OCI-M2 (cell line): ENCODE measurements at regions not wholly inside any gene's neighbourhood (a gene's known extent, or its start where the extent isn't known, plus 50 kb on each side); places are given as distances from the start of the nearest gene placed in this dataset.
"Not testable (repeated sequence)": the region's sequence is repeated elsewhere in the genome, so short reads cannot be mapped to it uniquely, and the experiment has no call there.

ENCODE experiments used
- DNase-seq: peaks from one replicate; lab custom pipeline; 2025; ENCODE audit not compliant: unreplicated experiment; lab: John Stamatoyannopoulos, UW

DNA sequence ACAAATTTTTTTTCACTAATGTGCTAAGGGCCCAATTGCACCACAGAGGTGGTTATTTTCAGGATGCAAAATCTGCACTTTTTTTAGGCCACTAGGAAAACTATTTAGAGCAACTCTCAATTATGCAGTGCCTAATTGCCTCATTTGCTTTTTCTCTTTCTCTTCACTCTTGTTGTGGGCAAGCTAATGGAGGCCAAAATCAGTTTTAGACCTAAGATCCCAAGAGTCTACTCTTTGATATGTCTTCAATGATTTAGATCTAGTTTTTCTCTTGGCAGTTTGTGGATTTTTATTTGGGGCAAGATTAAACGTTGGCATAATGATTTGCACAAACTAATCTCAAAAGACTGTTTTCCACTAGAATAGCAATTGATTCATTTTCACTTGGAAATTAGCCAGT lies 1996.9 kb downstream of the LRRC4C start:
- DNase-seq = no peak

DNA sequence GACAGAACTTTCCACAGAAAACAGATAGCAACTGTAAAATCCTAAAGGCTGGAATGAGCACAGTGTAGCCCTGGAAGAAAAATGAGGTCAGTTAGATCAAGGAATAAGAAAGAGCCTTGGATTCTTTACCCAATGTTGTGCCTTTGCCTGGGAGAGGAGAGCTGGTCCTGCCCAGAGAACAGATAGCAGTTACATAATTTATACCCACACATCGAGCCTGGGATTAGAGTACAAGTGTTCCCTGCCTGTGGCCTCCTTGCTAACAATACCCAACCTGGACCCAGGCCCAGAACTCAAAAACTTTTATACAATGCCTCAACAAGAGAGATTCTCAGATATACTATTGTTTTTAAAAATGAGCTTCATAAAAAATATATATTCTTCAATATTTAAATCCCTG lies 1998.4 kb downstream of the LRRC4C start:
- no peak for DNase-seq

DNA sequence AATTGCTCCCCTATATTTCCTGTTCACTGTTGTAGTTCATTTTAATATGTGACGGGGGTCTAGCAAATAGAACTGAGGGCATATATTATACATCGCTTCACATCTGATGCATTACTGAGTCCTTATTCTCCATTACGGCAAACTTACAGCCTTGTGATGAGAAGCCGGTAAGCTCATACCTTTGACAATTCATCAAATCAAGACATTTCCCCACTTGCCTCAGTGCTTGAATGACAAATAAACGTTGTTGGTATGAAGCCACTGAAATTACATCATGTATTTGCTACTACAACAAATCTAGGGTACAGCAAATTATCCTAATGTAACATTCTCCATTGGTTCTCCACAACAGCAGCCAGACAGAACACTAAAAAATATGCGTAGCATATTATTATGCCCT lies 1999.8 kb downstream of the LRRC4C start:
- no peak for DNase-seq

DNA sequence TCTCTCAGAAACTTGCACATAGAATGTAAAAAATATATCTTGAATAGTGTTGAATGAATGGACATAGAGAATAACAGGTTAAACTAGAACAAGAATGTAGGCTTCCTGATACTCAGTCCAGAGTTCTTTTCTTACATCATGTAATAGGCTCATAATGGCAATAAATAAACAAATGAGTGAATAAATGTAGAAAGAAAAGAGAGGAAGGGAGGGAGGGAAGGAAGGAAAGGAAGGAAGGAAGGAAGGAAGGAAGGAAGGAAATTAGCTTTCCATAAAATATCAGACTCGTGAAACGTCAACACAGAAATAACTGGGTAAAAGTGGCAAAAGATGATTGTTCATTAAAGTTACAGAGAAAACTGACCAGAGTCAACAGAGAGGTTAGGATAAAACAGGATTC lies 2001.0 kb downstream of the LRRC4C start:
- DNase-seq = no peak

DNA sequence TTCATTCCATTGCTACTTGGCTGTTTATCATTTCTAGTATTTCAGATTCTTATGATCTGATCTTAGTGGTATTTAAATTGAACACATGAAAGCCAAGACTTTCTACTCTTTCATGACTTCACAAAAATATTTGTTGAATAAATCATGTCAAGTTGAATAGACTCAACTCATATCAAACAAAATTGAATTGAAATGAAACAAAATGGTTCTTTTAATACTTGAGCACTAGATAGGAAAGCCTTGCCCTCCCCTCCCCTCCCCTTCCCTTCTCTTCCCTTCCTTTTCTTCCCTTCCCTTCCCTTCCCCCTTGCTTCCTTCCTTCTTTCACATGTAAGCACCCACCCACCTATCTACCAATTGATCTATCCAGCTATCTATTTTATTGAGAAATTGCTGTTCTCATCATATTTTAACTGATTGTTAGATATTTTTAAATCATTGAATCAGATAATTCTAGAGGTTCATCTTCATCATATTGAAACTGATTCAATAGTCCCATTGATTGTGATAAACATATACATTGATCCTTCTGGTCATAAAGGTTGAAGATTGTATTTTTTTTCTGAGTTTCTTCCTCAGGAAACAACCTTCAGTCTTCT lies 2015.9 kb downstream of the LRRC4C start:
- no peak for DNase-seq

DNA sequence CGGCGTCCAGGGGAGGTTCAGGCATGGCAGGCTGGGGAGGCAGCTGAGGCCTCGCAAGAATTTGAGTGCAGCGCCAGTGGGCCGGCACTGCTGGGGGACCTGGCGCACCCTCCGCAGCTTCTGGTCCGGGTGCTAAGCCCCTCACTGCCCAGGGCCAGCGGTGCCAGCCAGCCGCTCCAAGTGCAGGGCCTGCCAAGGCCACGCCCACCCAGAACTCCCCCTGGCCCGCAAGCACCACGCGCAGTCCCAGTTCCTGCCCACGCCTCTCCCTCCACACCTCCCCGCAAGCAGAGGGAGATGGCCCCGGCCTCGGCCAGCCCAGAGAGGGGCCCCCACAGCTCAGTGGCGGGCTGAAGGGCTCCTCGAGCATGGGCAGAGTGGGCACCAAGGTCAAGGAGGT lies 2017.3 kb downstream of the LRRC4C start:
- no peak for DNase-seq

DNA sequence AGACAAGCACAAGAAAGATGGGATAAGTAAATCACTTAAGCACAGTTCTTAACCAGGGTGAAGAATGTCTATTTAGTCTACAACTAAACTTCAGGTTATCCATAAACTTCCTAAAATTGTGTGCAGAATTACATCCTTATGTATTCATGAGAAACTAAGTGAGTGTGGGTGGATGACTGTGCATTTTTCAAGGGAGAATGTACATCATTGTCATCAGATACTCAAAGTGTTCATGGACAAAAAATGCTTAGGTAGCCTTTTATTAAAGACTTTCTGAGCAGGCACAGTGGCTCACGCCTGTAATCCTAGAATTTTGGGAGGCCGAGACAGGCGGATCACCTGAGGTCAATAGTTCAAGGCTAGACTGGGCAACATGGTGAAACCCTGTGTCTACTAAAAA lies 2023.8 kb downstream of the LRRC4C start:
- DNase-seq = no peak

DNA sequence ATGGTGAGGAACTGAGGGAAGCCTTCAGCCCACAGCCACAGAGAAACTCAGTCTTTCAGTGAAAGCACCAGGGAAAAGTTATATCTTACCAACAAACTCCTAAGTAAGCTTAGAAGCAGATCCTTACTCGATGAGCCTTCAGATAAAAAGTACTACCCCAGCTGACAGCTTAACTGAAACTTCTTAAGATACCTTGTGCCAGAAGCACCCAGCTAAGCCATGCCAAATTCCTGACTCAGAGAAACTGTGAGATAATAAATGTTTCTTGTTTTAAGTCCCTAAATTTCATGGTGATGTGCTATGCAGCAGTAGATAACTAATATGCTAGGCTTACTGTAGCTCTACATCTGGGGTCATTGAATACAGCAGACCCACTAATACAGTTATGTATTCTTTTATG lies 2025.0 kb downstream of the LRRC4C start:
- DNase-seq = no peak

DNA sequence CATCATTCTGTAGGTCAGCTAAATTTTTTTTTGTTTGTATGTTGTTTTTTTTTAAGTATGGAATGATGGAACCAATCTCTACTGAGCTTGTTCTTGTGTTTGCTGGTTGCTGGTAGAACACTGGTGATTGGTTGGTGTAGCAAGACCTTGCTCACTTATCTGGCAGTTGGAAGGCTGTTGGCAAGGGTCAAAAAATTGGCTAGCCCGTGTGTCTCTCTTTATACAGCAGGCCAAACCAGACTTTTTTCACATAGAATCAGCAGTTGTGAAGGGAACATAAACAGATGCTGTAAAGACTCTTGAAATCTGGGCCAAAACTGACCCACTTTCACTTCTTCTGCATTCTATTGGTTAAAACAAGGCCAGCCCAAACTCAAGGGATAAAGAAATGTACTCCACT lies 2026.5 kb downstream of the LRRC4C start:
- DNase-seq = no peak

DNA sequence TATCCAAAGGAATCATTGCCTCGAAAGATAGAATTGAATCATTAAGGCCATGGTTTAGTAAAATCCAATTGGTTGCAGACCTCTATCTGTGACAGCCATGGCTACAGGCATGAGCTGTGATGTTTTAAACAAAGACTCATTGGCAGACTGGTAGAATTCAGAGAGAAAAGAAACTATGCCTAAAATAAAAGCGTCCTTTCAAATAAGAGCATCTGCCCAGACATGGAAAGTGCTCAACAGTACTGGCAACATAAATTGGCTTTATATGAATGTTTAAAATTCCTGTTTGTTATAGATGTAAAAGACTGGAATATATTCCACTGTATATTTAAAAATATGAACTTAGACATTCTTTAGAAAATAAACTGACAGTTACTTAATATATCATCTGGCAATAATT lies 2034.2 kb downstream of the LRRC4C start:
- DNase-seq = no peak

DNA sequence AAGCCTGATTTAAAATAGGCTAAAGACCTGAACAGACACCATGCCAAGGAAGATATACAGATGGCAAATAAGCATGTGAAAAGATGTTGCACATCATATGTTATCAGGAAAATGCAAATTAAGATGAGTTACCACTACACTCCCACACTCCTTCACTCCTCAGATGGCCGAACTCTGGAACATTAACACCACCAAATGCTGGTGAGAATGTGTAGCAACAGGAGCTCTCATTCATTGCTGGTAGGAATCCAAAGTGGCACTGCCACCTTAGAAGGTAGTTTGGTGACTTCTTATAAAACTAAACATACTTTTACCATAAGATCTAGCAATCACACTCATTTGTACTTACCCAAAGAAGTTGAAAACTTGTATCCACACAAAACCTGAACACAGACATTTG lies 2047.3 kb downstream of the LRRC4C start:
- DNase-seq = no peak

DNA sequence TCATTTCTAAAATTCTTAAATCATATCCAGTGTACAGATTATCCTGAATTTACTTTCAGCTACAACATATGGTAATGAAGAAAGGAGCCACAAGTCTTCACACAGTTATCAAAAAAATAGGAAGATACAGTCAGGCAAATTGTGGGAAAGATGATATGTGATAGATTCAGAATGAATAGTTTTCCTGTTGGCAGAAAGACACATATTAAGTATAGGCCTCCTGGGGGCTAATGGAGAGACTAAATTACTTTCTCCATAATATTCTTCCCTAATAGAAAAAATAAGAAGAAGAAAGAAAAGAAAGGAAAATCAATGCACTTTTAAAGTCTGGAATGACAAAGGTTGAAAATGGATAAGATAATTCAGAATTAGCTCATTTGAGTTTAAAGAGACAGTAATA lies 2073.5 kb downstream of the LRRC4C start:
- no peak for DNase-seq

DNA sequence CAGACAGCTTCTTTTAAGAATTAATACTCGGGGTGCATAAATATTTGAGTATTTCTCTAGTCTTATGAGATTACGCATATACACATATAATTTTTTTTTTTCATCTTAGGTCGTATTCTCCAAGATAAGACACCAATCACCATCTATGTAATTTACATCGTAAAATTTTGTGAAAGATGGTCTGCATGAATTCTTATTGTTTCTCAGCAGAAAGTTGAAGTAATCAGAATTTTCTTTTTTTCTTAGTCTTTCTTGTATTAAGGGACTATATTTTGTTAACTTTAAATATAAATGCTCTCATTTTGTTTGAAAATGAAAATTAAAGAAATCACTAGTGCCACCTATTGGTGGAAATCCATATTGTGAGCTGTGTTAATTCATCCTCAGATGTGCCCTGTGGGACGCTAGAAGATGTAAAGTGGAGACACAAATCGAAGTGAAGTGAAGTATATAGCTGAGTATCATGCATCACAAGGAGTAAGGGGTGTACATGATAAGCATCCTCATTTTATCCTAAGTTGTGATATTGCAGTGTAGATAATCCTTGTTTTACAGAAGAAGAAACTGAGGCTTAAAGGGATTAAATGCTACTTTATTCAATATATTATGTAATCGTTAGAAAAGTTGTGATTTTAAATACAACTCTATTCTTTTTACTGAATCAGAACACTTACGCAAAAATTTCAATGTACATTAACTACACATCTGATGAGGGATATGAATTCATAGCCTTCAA lies 2084.3 kb downstream of the LRRC4C start:
- no peak for DNase-seq

DNA sequence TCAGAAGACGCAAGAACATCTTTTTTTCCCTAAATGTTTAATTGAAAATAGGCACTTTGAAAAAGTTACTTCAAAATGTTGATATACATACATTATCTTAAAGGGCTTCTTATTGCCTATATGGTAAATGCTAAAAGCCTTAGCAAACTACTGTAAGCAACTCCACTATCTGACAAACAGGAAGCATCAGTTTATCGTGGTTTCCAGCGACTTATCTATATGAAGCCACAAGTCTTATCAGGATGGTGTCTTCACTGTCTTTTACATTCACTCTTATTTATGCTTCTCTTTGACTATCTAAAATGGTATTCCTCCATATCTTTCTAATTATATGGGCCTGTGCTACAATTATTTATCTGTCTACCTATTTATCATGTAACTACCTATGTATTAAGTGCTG lies 2091.9 kb downstream of the LRRC4C start:
- DNase-seq = no peak

DNA sequence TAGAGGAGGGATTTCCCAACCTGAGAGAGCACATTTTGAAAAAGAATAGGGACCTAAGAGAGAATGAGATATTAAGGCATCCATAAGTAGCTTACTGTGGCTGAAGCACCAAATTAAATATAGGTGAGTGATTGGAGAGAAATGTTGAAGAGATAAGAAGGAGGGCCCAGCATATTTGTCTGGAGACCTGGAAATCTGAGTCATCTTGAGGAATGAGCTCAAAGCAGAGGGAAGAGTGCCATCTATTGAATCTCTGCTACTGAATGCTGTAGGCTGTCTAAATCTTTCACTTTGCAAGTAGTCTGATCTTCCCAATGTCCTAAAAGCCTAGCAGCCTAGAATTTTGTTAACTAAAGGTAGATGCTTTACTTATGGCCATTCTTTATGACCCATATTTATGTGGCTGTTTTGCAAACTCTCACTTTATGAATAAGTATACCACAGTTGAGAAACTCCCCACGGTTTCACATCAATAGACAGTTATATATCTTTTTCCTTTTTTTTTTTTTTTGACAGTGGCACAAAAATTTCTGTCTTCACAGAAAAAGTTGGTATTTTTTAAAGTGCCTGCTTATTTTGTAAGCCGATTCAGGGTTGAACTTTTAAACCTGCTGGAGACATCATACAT lies 2093.5 kb downstream of the LRRC4C start:
- DNase-seq = no peak

DNA sequence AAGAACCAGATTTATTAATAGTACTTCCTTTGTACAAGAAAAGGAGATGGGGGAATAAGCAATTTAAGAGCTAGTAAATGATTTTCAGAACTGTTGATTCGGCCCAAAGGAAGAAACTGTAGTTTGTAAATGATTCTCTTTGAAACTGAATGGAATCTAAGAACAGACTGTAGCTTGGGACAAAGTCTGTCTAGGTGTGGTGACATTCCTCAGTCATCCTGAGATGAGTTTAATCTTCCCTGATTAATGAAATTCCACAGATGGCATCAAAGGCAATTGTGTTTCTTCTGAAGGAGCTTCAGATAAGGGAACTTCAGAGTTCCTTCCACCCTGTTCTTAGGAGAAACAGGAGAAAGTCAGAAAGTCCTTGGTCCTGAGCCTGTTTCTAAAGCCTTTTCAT lies 2095.9 kb downstream of the LRRC4C start:
- no peak for DNase-seq

DNA sequence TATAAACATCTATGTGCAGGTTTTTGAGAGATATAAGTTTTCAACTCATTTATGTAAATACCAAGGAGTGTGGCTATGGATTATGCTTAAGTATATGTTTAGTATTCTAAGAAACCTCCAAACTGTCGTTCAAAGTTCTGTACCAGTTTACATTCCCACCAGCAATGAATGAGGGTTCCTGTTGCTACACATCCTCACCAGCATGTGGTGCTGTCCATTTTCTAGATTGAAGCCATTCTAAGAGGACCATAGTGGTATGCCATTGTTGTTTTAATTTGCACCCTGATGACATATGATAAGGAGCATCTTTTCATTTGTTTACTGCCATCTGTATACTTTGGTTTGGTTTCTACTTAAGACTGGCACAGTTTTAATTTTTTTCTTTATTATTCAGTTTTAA lies 2097.9 kb downstream of the LRRC4C start:
- DNase-seq = no peak

DNA sequence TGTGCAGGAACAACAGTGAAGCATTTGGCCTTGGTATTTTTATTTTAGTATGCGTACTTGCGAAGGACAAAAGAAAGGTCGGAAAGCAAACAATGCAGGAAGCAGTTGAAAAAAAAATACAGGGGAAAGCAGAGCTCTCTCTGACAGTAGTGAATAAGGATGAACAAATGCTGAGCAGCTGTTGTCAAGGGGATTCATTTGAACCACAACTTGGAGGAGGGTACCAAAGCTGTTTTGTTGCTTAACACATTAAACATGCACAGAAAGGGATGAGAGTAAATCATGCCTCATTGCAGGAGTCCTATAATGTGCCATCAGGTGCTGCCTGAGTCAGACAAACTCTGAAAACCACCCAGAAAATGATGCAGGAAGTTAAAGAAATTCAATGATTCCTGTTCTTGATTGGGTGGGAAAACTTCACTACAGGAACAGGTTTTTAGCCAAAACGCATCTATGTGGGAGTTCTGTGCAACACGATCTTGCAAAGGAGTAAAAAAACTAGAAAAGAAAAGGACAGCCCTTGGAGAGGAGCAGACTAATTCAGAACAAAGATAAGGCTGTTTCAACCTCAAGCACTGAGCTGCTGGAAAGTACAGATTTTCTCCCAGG lies 2113.5 kb downstream of the LRRC4C start:
- no peak for DNase-seq

DNA sequence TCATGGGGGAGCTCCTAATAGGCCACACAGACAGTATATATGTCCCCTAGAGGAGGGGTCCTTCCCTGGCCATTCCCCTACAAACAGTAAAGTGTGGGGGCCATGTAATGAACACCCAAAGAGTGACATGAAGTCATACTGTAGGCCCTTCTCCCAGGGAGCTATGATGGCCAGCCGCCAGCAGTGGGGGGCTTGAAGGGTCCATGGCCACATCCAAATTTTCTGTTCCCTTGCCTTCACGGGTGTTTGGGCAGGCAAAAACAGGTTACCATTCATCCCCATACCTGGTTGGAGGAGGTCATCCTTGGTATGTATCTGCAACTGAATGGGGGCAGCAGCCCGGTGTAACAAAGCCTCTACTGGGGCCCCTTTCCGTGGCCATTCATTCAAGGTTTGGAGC lies 2118.0 kb downstream of the LRRC4C start:
- DNase-seq = no peak

DNA sequence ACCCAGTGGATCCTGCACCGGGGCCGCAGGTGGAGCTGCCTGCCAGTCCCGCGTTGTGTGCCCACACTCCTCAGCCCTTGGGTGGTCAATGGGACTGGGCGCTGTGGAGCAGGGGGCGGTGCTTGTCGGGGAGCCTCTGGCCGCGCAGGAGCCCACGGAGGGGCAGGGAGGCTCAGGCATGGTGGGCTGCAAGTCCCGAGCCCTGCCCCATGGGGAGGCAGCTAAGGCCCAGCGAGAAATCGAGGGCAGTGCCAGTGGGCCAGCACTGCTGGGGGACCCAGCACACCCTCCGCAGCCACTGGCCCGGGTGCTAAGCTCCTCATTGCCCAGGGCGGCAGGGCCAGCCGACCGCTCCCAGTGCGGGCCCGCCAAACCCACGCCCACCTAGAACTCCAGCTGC lies 2126.4 kb downstream of the LRRC4C start:
- not testable (repeated sequence) for DNase-seq

DNA sequence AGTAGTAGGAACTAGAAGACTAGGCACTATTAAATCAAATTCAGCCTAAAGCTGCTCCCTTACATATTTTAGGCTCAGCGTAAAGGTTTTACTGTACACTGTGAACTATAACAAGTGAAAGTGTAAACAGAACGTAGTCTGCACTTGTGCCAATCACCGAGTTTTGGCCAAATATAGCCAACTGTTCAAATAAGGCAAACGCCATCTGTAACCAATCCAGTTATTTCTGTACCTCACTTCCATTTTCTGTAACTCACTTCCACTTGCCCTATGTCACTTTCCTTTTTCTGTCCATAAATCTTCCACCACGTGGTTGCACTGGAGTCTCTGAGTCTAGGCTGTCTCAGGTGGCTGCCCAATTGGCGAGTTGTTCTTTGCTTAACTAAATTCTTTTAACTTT lies 2132.2 kb downstream of the LRRC4C start:
- DNase-seq = no peak

DNA sequence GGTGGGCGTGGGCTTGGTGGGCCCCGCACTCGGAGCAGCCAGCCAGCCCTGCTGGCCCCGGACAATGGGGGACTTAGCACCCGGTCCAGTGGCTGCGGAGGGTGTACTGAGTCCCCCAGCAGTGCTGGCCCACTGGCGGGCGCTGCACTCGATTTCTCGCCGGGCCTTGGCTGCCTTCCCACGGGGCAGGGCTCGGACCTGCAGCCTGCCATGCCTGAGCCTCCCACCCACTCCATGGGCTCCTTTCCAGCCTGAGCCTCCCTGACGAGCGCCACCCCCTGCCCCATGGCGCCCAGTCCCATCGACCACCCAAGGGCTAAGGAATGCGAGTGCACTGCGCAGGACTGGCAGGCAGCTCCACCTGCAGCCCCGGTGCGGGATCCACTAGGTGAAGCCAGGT lies 2147.6 kb downstream of the LRRC4C start:
- not testable (repeated sequence) for DNase-seq
